GM18519 (cell line): ENCODE measurements at regions not wholly inside any gene's neighbourhood (a gene's known extent, or its start where the extent isn't known, plus 50 kb on each side); places are given as distances from the start of the nearest gene placed in this dataset.

Experiments
- ATAC-seq: cut with Tn5 transposase; IDR thresholded peaks from one replicate; pipeline ENCODE4 v1.9.1; 2021; ENCODE audit warnings: mild to moderate bottlenecking, moderate library complexity; ENCODE audit not compliant: unreplicated experiment, low FRiP score

DNA sequence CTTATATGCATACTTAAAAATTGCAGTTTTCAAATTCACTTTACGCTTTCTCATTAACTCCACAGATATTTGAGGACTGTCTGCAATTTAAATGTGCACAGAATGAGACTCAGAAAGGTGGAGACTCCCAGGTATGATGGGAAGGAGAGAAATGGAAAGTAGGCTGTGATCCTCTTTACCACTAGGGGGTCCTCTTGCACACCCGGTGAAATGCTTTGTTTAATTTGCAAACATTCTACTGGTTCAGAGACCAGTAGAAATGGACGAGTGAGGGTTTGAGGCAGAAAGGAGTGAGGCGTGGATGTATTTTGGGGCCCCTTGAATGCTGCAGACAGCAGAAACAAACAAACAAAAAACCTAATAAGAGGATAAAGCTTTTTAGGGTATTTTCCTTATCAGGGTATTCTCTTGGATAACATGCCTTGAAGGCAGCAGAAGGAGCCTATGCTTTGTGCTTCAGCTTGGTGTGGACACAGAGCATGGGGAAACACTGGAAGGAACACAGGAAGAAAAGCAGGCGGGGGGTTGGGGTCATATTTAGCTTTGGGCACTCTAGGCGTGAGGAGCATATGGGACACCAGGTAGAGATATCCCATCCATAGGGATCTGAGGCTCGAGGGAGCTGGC lies 410.1 kb downstream of the DMRT2 start:
- peak; percentile 69 for ATAC-seq

DNA sequence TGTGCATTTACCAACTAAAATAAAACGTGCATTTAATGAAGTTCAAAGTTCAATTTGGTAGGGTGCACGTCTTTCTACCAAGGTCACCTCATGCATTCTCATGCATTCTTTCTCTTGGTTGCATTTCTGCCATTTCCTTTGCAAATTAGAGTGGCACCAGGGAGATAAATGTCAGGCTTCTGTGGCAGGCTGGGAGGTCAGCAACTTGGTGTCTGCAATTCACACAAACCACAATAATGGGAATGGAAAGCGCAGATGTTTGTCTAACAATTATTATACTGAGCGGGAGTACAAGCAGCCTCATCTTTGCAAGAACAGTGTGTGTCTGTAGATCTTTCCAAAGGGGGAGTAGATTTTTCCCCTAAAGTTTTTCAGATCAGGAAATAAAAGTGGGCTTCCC lies 411.7 kb downstream of the DMRT2 start:
- ATAC-seq: no peak

- no peak for ATAC-seq
Measured at GRCh38 chr9:1462626-1463308, 412.6 kb downstream of the DMRT2 start.

- ATAC-seq: peak; percentile 95
Measured at GRCh38 chr9:1469996-1470395, 419.8 kb downstream of the DMRT2 start.

- ATAC-seq: no peak
Measured at GRCh38 chr9:1473956-1474634, 423.9 kb downstream of the DMRT2 start.

DNA sequence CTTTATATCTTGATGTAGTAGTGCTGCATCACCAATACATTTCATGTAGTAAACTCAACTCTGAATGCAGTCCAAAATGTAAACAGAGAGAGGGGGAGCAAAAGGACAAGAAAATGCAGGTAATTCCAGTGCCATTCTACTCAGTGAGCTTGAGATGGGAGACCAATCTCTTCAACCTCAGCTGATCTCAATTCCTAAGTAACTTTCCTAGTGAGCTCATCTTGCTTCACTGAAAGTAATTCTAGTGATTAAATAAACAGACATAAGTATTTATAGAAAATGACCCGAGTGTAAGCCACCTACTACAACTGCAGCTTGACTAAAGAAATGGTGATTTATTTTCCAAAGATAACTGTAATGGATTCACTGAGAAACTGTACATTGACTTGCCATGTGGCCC lies 424.5 kb downstream of the DMRT2 start:
- ATAC-seq: no peak

- peak; percentile 77 for ATAC-seq
Measured at GRCh38 chr9:1490341-1491232, 440.4 kb downstream of the DMRT2 start.

- ATAC-seq: no peak
Measured at GRCh38 chr9:1492156-1492555, 442.0 kb downstream of the DMRT2 start.

GRCh38 chr9:1495282-1496030 lies 445.3 kb downstream of the DMRT2 start:
- no peak for ATAC-seq

DNA sequence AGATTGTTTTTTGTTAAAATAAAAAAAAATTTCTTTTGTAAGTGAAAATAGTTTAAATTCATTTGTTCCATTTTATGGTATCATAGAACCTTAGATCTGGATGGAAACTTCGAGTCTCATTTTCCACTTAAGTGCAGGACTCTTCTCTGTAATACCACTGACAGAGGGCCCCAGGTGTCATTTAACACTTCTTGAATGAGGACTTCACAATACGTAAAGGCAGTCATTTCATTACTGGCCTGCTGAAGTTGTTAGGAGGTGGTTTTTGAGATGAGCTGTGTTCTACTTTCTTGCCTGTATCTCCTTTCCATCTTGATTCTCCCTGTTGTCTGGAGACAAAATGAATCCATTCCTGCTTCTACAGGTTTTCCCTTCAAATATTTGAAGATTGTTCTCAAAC lies 455.3 kb downstream of the DMRT2 start:
- ATAC-seq: no peak

DNA sequence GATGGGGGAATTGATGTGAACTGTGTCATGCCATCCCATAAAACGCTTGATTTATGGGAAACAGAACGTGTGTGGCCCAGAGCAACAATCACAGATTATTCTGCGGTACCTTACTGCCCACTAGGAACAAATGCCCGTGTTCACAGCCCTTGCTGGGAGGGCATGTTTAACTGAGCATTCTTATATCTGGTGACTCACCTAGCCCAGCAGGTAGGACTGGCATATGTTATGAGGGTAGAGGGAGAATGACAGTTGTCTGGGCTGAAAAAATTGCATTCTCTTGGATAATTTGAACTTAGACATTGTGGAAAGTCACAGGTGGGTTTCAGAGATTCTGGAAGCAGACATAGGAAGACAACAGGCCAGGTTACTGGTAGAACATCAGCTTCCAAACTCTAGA lies 460.6 kb downstream of the DMRT2 start:
- ATAC-seq: no peak

- ATAC-seq: no peak
Measured at GRCh38 chr9:1513105-1513504, 462.9 kb downstream of the DMRT2 start.

- ATAC-seq: no peak
Measured at GRCh38 chr9:1514250-1514649, 464.1 kb downstream of the DMRT2 start.

GRCh38 chr9:1514776-1515363 lies 464.7 kb downstream of the DMRT2 start:
- ATAC-seq: no peak

GRCh38 chr9:1515557-1515956 lies 465.4 kb downstream of the DMRT2 start:
- ATAC-seq: no peak

DNA sequence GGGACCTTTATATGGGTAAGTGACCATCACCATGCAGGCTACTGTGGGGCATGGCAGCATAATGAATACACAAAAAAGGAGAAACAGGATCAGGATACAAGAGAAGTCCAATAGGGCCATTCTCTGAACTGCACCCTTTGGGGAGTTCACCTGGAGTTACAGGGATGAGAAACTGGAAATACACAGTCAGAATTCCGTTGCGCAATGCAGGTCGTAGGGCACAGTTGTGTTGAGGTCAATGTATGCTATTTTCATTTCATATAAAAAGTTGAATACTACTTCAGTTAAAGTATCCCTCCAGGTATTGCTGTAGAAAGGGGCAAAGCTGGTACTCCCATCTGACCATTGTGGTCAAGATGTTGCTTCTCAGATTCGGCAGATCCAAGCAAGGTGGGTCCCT lies 471.4 kb downstream of the DMRT2 start:
- ATAC-seq: no peak

- ATAC-seq: no peak
Measured at GRCh38 chr9:1522219-1522767, 472.1 kb downstream of the DMRT2 start.

DNA sequence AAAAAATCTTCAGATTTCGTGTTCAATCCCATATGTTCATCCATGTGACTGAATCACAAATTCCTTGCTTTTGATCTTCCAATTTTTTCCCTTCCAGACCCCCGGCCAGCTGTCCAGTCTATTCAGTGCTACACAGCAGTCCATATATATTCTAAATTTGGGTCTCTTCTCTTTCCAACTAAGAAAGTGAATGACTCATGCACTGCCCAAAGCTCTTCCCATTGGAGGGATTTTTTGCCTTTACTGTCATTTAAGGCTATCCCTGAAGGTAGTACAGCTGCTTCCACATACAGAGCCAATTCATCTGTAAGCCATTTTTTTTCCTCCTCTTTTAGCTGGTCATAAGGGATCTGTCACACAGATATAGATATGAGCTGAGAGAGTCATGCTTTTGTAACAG lies 478.3 kb downstream of the DMRT2 start:
- ATAC-seq: no peak

DNA sequence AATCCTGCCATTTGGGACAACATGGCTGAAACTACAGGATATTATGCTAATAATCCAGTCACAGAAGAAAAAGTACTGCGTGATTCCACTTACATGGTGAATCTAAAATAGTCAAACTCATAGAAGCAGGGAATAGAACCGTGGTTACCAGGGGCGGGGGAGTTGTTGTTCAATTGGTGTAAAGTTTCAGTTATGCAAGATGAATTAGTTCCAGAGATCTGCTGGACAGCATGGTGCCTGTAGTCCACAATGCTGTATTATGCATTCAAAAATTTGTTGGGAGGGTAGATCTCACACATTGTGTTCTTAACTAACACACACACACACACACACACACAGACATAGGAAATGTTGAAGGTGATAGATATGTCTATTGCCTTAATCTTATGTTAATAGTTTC lies 480.5 kb downstream of the DMRT2 start:
- ATAC-seq: no peak

DNA sequence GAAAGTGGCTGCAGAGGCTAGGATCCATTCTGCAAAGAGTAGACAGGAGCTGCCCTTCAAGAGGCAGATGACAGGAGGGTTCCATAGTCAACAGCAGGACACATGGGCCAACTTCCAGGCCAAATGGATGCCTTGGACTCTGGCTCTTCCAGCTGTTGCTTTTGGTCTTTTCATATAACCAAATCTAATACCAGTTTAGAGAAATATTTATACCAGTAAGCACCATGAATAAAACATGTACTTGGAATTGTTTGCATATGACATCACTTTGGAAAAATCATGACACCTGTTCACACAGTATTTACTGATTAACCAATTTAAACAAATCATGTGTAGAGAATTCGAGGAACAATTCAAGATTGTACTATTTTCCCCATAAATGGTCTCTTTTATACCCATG lies 481.3 kb downstream of the DMRT2 start:
- ATAC-seq: no peak
